Stimulated activated CD8-positive, alpha-beta memory T cell treated with anti-CD3 and anti-CD28 coated beads, Interleukin-15, amount 100 ng/mL, for 1 hour (primary cell): ENCODE measurements at regions not wholly inside any gene's neighbourhood (a gene's known extent, or its start where the extent isn't known, plus 50 kb on each side); places are given as distances from the start of the nearest gene placed in this dataset.

Experiments
- DNase-seq: peaks from one replicate; pipeline ENCODE4 v3.0.0-alpha.2; 2020; ENCODE audit warnings: low read depth

- DNase-seq: no peak
These were observed 737.4 kb downstream of the BRD1 start for GRCh38 chr22:49090061-49090852.

DNA sequence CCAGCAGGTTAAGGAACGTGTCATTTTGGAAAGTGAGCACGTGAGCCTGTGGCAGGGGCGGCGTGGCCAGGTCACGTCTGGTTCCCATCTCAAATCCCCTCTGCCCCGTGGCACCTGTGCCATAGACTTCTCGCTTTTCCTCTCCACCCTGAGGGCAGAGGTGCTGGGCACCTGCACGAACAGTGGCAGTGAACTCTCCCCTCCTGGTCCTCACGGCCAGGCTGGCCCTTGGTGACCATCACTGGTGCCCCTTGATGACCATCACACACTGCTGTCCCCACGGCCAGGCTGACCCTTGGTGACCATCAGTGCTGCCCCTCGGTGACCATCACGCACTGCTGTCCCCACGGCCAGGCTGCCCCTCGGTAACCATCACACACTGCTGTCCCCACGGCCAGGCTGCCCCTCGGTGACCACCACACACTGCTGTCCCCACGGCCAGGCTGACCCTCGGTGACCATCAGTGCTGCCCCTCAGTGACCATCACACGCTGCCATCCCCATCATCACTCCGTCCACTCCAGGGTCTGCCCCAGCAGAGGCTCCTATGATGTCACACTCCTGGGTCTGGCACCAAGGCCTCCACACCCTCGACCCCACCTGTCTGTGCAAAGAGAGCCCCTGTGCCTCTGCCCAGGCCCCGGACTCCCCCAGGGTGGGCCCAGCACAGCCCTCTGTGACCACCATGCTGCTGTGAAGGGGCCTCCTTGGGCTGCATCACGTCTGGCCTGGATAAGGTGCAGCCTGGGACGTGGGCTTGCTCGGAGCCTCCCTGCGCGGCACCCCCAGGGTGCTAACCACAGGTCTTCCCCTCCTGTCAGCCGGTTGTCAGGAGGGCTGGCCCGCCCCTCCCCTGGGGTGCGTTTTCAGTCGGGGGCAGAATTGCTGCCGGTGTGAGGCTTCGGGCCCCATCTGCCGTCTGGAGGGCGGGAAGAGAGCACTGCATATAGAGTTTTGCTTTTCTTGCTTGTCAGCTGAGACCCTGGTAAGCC, 738.6 kb downstream of the BRD1 start:
- DNase-seq: no peak

DNA sequence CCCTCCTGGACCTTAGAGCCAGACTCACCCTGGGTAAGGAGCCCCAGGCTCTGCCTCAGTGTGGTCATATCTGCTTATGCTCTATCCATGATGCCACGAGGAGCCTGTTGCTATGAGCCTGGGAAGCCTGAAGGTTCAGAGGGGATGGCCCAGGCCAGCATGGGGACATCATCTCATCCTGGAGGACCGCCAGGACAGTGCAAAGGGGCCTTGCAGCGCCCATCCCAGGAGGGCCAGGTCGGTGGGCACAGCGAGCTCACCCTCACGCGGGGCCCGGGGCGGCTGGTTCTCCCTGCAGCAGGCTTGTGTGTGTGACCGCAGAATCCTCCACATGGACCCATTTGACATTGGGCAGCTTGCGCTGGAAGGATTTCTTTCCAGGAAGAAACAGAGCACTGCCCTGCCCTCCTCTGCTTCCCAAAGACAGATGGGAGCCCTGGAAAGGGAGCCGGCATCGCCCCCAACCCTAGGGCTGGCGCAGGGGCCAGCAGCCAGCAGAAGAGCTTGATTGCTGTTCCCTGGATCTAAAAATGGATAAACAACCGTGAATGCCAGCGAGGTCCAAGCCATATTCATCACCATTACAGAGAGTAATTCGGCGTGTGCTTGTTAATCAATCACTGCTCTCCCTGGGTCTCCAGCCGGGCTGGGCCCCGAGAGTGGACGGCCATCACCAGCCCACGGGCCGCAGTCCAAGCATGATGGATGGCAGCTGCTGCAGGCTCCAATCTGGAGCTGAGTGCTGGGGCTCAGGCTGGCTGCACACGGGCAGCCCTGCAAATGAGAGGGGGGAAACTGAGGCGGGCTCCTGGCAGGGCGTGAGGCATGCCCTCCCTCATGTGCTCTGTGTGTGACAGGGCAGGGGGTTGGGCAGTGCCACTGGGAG, 739.7 kb downstream of the BRD1 start:
- no peak for DNase-seq

DNA sequence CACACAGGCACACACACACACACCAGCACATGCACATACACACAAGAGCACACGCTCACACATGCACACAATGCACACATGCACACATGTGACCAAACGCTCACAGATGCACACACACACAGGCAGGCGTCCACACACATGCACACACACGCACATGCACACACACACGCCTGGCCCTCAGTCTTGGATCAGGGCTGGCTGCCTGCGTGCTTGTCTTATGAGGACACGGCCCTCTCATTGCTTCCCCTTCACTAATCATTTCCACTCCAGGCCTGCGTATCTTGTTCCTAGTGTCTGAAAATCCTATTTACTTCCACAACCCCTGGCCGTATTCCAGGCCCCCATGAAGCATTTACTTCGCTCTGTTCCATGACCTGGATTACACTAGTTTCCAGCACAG, 740.5 kb downstream of the BRD1 start:
- no peak for DNase-seq

DNA sequence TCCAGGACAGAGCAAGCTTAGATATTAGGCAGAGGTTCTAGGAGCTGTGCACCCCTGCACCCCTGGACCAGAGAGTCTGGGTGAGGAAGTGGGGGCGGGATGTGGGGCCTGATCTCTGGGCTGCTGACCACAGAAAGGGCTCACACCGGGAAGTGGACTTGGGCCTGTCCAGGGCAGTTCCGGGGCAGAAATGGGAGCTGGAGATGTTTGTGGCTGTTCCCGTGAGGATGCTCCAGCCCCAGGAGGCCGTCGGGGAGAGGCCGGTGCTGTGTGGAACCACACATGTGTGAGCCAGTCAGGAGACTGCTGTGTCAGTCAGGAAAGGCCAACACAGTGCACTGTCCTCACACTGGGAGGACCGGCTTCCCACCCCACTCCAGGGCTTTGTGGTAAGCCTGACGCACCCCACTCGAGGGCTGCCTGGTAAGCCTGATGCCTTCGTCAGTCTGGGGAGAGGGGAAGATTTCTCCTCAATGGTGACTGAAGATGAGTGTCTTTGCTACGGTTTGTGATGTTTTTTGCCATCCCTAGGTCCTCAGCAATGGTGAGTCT, 741.0 kb downstream of the BRD1 start:
- DNase-seq: no peak

- DNase-seq: no peak
These were observed 741.5 kb downstream of the BRD1 start for GRCh38 chr22:49086181-49086580.

DNA sequence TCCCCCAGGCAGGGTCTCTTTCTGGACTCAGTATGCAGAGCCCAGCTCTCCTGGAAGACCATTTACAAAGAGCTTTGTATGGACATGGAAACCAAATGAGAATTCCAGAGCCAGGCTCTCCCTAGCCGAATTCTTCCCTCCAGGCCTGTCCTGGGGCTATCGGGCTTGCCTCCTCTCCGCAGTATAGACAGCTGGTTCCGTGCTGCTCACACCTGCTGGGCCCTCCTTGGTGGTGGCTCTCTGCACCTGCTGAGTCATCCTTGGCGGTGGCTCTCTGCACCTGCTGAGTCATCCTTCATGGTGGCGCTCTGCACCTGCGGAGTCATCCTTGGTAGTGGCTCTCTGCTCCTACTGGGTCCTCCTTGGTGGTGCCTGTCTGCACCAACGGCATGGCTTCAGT, 743.5 kb downstream of the BRD1 start:
- no peak for DNase-seq

- no peak for DNase-seq
These were observed 744.1 kb downstream of the BRD1 start for GRCh38 chr22:49083607-49084006.

GRCh38 chr22:49082451-49082850, 745.2 kb downstream of the BRD1 start:
- no peak for DNase-seq

DNA sequence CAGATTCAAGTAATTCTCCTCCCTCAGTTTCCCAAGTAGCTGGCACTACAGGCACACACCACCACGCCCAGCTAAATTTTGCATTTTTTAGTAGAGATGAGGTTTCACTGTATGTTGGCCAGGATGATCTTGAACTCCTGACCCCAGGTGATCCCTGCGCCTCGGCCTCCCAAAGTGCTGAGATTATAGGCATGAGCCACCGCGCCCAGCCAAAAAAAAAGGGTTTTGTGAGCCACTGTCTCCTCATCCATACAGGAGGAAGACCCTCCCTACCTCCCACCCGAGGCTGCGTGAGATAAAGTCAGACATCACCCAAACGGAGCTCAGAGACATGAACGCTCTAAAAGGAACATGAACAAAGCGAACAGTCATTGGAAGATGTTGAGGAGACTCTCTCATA, 745.7 kb downstream of the BRD1 start:
- DNase-seq: no peak

DNA sequence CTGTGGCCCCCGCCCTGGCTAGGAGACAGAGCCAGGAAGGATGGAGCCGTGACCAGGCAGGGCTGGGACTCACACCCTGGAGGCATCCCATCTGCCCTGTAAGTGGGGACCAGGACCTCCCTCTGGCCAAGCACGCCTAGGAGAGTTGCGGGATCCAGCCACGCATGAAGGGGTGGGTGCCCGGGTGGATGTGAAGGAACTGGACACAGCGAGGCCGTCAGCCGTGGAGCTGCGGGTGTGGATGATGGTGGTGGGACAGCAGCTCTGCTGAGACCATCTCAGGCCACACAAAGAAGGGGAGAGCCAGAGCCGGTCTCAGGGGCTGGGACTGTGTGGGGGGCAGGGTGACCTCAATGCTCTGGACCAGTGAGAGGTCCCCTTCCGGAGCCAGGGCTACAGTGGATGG, 746.4 kb downstream of the BRD1 start:
- DNase-seq: no peak

DNA sequence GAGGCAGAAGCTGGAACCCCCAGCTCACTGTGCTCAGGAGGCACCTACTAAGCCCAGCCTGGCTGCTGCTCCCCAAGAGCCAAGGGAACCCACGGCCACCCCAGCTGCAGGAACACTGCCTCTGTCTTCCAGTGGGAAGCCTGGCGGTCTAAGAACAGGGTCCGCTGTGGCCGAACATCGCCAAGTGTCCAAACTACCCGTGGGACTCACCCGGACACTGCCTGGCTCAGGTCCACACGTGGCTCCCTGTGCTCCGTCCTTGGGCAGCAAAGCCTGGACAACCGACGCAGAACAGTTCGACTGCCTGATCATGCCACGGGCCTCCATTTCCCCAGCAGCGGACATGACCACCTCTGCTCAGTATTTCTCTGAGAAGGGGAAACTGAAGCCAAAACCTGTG, 747.0 kb downstream of the BRD1 start:
- DNase-seq: no peak

DNA sequence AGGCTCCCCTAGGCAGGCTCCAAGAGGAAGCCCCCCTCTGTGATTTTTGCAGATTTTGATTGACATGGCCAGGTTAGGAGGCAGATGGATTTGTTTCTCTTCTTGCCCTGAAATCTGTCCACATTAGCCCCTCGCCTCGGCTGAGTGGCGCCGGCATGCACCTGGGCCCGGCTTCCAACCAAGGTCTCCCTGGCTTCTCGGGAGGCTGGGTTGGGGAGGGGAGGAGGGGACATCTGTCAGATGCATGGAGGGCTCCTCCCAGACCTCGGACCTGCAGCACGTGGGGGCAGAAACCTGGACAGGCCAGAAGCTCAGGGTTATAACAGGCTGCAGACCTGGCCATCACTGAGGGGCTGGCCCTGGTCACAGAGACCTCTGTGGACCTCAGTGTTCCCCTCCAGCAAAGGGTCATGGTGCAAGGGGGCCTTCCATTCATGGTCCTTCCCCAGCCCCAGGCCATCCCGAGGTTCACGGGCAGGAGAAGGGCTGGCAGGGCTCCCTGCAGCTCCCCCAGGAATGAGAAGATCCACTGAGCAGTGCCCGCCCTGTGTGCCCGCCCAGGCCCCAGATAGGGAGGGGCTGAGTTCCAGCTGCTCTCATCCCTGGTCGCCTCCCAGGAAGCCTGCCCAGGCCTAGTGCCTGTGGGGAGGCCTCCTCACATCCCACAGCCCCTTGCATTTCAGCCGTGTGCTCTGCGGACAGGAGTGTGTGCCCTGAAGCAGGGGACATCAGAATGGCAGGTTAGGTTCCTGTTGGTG, 747.8 kb downstream of the BRD1 start:
- DNase-seq: no peak

GRCh38 chr22:49079027-49079725, 748.5 kb downstream of the BRD1 start:
- no peak for DNase-seq

DNA sequence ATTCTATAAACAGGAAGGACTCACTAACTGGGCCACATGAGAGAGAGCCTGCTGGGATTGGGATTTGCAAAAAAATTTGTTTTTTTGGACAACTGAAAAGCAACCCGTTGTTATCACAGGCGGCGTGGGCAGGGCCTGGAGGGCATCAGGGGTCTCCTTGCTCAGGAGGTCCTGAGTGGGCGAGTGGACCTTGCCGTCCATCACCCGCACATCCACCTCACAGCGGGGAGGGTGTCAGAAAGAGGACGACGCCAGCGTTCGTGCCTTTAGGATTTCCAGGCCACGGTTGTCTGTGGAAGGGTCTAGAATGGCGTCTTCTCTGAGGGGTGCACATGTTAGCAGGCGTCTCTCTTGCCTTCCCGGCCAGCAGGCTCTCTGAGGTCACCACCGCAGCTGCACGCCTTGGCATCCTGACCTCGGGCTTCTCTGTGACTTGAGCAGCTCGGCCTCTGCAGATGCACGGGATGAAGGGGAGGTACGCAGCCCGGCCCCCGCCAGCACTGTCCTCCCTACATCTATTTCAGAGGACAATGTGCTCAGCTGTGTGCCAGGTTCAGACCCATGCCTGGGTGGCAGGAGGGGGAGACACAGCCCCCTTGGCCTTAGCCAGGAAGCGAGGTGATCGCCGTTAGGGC, 749.5 kb downstream of the BRD1 start:
- no peak for DNase-seq

GRCh38 chr22:49077586-49077985, 750.1 kb downstream of the BRD1 start:
- no peak for DNase-seq

DNA sequence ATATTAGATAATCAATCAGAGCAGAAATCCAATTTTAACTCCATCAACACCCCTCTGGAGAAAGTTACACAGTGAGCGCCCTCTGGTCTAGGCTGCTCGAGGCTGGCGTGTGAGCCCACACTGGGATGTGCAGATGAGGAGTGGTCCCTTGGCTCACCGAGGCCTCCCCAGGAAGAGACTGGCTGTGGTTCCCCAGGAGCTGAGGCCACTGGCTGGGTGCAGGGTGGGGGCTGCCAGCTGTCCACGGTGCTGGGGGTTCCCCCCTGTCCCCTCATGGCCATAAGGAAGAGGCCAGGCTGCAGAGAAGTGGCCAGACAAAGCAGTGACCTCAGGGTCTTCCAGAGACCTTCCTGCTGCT, 750.7 kb downstream of the BRD1 start:
- DNase-seq: no peak

GRCh38 chr22:49076300-49077035, 751.2 kb downstream of the BRD1 start:
- DNase-seq: no peak

DNA sequence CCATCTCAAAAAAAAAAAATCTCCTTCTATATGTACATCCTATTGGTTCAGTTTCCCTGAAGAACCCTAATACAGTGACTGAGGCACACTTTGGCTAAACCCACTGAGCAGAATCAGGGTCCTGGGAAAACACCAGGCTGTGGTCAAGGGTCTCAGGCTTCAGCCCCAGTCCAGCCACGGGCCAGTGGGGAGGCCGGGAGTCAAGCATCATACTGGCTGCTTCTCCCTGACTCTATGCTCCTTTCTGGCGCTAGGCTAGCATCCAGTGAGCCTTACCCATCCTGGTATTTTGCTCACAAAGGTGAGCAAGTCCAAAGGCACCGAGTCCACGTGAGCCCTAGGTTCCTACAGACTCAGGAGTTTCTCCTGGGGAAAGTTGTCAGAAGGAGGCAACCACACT, 752.5 kb downstream of the BRD1 start:
- no peak for DNase-seq
